ENCODE measurements at regions not wholly inside any gene's neighbourhood (a gene's known extent, or its start where the extent isn't known, plus 50 kb on each side); places are given as distances from the start of the nearest gene placed in this dataset.

DNA sequence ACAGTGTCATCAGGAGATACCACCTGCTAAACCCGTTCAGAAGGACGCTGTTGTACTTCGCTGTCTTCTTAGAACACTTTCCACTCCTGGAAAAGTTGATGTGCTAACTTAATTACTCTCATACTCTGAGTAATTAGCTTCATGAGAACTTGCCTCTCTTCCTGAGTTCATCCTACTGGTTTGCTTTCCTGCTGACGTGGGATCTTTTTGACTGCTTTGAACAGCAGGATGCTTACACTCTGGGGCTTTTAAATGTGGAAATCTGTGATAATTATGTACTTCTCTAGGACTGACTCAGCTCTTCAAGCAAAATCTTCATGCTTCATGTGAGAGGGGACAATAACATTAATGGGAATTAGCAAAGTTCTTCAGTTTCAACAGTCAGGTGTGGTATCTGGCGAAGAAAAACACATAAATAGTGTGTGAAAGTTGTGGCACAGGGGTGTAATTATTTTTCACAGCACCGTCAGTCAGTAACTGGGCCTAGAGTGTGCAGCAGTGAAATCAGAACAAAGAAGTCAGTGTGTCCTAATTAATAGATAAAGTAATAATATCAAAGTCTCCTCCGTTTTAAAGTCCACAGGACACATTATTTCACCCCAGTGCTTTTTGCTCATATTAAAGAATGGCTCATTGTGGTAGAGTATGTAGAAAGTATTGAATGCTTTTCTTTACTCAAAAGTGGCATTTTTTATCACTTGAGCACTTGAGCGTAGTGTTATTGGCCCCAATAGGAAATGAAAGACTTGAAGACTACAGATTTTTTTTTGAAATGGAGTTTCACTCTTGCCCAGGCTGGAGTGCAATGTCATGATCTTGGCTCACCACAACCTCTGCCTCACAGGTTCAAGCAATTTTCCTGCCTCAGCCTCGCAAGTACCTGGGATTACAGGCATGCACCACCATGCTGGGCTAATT is 140.9 kb upstream of the DMRT1 start:
- no peaks in the 10 kb centered on the region for H3K4me1 ChIP-seq (ENCODE audit: control insufficient read depth, insufficient read depth, low read length)
- H3K9me3 ChIP-seq (ENCODE audit: control insufficient read depth, insufficient read depth, low read length), result no peaks in the 10 kb centered on the region
- no peak overlapping the region for H3K4me3 ChIP-seq (ENCODE audit: low read depth, low read length)
- H3K27me3 ChIP-seq (ENCODE audit: control insufficient read depth, insufficient read depth, low read length), result no peaks in the 10 kb centered on the region
- H3K9ac ChIP-seq (ENCODE audit: low read depth, low read length), result no peak overlapping the region
- no peaks in the 10 kb centered on the region for H3K36me3 ChIP-seq (ENCODE audit: control insufficient read depth, insufficient read depth, low read length)

DNA sequence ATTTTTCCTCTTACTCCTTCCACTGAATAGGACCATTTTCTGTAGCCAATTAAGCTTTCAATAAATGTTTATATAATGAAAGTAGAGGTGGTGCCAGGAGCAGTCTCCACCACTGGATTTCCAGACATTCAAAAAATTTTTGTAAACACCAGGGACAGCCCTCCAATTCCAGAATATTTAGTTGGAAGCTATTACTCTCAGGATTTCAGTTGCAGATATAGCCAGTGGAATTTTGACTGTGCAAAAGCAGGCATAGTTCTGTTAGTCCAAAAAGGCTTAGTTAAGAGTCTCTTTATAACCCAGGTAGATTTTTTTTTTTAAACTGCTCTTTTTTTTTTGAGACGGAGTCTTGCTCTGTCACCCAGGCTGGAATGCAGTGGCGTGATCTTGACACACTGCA is 138.1 kb upstream of the DMRT1 start:
- no peak overlapping the region for H3K4me3 ChIP-seq (ENCODE audit: low read depth, low read length)
- peaks cover 3% of the 10 kb centered on the region for H3K4me1 ChIP-seq (ENCODE audit: control insufficient read depth, insufficient read depth, low read length)
- no peak overlapping the region for H3K9ac ChIP-seq (ENCODE audit: low read depth, low read length)
- H3K36me3 ChIP-seq (ENCODE audit: control insufficient read depth, insufficient read depth, low read length), result no peaks in the 10 kb centered on the region
- no peaks in the 10 kb centered on the region for H3K9me3 ChIP-seq (ENCODE audit: control insufficient read depth, insufficient read depth, low read length)
- H3K27me3 ChIP-seq (ENCODE audit: control insufficient read depth, insufficient read depth, low read length), result no peaks in the 10 kb centered on the region

DNA sequence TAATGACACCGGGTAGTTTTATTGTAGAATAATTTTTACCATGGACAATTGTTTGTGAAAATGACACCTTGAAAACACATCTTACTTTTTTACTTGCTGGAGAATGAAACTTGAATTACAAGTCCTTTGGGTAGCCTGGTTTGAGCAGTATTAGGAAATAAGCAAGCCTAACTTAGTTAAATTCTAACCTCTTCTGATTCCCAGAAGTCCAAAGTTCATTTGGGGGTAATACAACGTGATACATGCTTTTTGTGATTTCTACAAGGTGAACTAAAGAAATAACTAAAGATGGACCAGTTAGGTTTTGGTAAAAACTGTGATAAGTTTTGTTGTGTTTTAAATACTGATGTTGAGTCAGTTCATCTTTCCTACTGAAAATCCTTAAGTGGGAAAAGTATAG is 135.4 kb upstream of the DMRT1 start:
- Histone ChIP-seq H3K27me3 (ENCODE audit: control insufficient read depth, insufficient read depth, low read length) (no peaks in the 10 kb centered on the region), H3K9me3 (ENCODE audit: control insufficient read depth, insufficient read depth, low read length) (no peaks in the 10 kb centered on the region), H3K36me3 (ENCODE audit: control insufficient read depth, insufficient read depth, low read length) (peaks cover 4% of the 10 kb centered on the region), H3K4me1 (ENCODE audit: control insufficient read depth, insufficient read depth, low read length) (peaks cover 12% of the 10 kb centered on the region), H3K9ac (ENCODE audit: low read depth, low read length) (no peak overlapping the region), H3K4me3 (ENCODE audit: low read depth, low read length) (no peak overlapping the region)

DNA sequence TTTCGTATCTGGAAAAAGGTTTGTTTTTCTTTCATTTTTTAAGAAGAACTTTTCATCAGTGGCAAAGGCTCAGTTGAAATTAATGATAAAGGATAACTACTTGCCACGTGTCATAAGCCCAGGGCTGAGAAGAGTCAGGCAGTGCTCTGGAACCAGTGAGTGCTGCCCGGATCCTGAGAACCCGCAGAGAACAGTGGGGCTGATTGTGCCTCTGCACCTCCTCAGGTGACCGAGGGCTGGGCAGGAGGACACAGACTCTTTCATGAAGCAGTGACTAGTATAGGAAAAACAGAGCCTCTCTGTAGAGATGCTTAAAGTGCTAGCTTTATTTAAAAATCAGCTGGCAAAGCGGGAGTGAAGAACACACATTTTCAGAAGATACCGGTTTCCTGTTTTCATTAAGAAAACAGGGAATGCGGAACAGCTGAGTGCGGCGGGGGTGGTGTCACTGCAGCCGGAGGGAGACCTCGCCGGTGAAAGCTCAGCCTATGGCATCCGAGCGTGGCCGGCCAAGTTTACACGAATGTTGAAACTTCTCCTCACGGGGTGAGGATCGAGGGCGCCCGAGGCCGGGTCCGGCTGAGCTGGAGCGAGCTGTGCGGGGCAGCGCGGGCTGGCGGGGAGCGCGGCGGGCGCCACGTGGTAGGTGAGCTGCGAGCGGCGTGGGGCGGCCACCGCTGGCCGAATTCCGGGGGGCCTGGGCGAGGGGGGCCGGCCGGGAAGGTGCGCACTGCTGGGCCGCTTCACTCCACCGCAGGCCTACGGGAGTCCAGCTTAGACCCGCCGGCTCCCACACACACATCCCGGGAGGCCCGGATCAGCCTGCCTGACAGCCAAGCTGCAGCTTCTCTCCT is 134.7 kb upstream of the DMRT1 start:
- Histone ChIP-seq H3K4me1 (ENCODE audit: control insufficient read depth, insufficient read depth, low read length) (peaks cover 12% of the 10 kb centered on the region), H3K9me3 (ENCODE audit: control insufficient read depth, insufficient read depth, low read length) (no peaks in the 10 kb centered on the region), H3K9ac (ENCODE audit: low read depth, low read length) (no peak overlapping the region), H3K4me3 (ENCODE audit: low read depth, low read length) (peak overlapping the region; percentile 40), H3K27me3 (ENCODE audit: control insufficient read depth, insufficient read depth, low read length) (no peaks in the 10 kb centered on the region), H3K36me3 (ENCODE audit: control insufficient read depth, insufficient read depth, low read length) (peaks cover 11% of the 10 kb centered on the region)

DNA sequence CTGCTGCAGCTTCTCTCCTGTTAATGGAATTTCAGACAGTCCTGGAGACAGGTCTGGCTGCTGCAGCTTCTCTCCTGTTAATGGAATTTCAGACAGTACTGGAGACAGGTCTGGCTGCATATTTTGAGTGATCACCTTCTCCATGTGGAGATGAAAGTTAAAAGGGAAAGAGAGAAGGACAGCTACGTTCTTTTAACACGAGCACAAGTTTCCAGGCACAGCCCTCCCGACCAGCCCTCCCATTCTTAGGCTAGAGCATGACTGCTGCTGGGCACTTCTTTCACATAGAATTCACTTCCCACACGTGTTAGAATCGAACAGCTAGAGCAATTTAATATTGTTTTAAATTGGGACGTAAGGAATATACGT is 133.3 kb upstream of the DMRT1 start:
- Histone ChIP-seq H3K4me1 (ENCODE audit: control insufficient read depth, insufficient read depth, low read length) (peaks cover 12% of the 10 kb centered on the region), H3K9me3 (ENCODE audit: control insufficient read depth, insufficient read depth, low read length) (no peaks in the 10 kb centered on the region), H3K36me3 (ENCODE audit: control insufficient read depth, insufficient read depth, low read length) (peaks cover 13% of the 10 kb centered on the region), H3K27me3 (ENCODE audit: control insufficient read depth, insufficient read depth, low read length) (no peaks in the 10 kb centered on the region), H3K9ac (ENCODE audit: low read depth, low read length) (no peak overlapping the region), H3K4me3 (ENCODE audit: low read depth, low read length) (no peak overlapping the region)

GRCh38 chr9:708551-709432 is 132.7 kb upstream of the DMRT1 start:
- no peak overlapping the region for H3K9ac ChIP-seq (ENCODE audit: low read depth, low read length)
- no peaks in the 10 kb centered on the region for H3K9me3 ChIP-seq (ENCODE audit: control insufficient read depth, insufficient read depth, low read length)
- H3K36me3 ChIP-seq (ENCODE audit: control insufficient read depth, insufficient read depth, low read length), result peaks cover 13% of the 10 kb centered on the region
- H3K4me3 ChIP-seq (ENCODE audit: low read depth, low read length), result no peak overlapping the region
- H3K4me1 ChIP-seq (ENCODE audit: control insufficient read depth, insufficient read depth, low read length), result peaks cover 12% of the 10 kb centered on the region
- no peaks in the 10 kb centered on the region for H3K27me3 ChIP-seq (ENCODE audit: control insufficient read depth, insufficient read depth, low read length)

DNA sequence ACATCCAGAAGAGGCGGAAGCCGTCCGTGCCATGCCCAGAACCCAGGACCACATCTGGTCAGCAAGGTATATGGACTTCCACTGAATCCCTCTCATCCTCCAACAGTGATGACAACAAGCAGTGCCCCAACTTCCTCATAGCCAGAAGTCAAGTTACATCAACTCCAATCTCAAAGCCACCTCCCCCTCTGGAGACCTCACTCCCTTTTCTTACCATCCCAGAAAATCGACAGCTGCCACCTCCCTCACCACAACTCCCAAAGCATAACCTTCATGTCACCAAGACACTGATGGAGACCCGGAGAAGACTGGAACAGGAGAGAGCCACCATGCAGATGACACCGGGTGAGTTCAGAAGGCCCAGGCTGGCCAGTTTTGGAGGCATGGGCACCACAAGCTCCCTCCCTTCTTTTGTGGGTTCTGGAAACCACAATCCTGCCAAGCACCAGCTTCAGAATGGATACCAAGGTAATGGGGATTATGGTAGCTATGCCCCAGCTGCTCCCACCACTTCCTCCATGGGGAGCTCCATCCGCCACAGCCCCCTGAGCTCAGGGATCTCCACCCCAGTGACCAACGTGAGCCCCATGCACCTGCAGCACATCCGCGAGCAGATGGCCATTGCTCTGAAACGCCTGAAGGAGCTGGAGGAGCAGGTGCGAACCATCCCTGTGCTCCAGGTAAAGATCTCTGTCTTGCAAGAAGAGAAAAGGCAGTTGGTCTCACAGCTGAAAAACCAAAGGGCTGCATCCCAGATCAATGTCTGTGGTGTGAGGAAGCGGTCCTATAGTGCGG is 130.3 kb upstream of the DMRT1 start:
- H3K4me3 ChIP-seq (ENCODE audit: low read depth, low read length), result no peak overlapping the region
- peaks cover 12% of the 10 kb centered on the region for H3K4me1 ChIP-seq (ENCODE audit: control insufficient read depth, insufficient read depth, low read length)
- H3K9me3 ChIP-seq (ENCODE audit: control insufficient read depth, insufficient read depth, low read length), result no peaks in the 10 kb centered on the region
- no peak overlapping the region for H3K9ac ChIP-seq (ENCODE audit: low read depth, low read length)
- H3K27me3 ChIP-seq (ENCODE audit: control insufficient read depth, insufficient read depth, low read length), result no peaks in the 10 kb centered on the region
- peaks cover 13% of the 10 kb centered on the region for H3K36me3 ChIP-seq (ENCODE audit: control insufficient read depth, insufficient read depth, low read length)

DNA sequence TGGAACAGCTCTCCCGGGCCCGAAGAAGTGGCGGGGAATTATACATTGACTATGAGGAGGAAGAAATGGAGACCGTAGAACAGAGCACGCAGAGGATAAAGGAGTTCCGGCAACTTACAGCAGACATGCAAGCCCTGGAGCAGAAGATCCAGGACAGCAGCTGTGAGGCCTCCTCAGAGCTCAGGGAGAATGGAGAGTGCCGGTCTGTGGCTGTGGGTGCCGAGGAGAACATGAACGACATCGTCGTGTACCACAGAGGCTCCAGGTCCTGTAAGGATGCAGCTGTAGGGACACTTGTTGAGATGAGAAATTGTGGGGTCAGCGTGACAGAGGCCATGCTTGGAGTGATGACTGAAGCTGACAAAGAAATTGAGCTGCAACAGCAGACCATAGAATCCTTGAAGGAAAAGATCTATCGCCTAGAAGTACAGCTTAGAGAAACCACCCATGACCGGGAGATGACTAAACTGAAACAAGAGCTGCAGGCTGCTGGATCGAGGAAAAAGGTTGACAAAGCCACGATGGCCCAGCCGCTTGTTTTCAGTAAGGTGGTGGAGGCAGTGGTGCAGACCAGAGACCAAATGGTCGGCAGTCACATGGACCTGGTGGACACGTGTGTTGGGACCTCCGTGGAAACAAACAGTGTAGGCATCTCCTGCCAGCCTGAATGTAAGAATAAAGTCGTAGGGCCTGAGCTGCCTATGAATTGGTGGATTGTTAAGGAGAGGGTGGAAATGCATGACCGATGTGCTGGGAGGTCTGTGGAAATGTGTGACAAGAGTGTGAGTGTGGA is 129.5 kb upstream of the DMRT1 start:
- H3K9me3 ChIP-seq (ENCODE audit: control insufficient read depth, insufficient read depth, low read length), result no peaks in the 10 kb centered on the region
- H3K4me3 ChIP-seq (ENCODE audit: low read depth, low read length), result no peak overlapping the region
- peaks cover 10% of the 10 kb centered on the region for H3K4me1 ChIP-seq (ENCODE audit: control insufficient read depth, insufficient read depth, low read length)
- no peaks in the 10 kb centered on the region for H3K27me3 ChIP-seq (ENCODE audit: control insufficient read depth, insufficient read depth, low read length)
- peaks cover 13% of the 10 kb centered on the region for H3K36me3 ChIP-seq (ENCODE audit: control insufficient read depth, insufficient read depth, low read length)
- no peak overlapping the region for H3K9ac ChIP-seq (ENCODE audit: low read depth, low read length)

DNA sequence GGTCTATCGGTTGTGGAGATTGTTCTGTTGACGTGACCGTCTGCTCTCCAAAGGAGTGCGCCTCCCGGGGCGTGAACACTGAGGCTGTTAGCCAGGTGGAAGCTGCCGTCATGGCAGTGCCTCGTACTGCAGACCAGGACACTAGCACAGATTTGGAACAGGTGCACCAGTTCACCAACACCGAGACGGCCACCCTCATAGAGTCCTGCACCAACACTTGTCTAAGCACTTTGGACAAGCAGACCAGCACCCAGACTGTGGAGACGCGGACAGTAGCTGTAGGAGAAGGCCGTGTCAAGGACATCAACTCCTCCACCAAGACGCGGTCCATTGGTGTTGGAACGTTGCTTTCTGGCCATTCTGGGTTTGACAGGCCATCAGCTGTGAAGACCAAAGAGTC is 128.9 kb upstream of the DMRT1 start:
- Histone ChIP-seq H3K4me3 (ENCODE audit: low read depth, low read length) (no peak overlapping the region), H3K4me1 (ENCODE audit: control insufficient read depth, insufficient read depth, low read length) (peaks cover 10% of the 10 kb centered on the region), H3K9ac (ENCODE audit: low read depth, low read length) (no peak overlapping the region), H3K9me3 (ENCODE audit: control insufficient read depth, insufficient read depth, low read length) (no peaks in the 10 kb centered on the region), H3K27me3 (ENCODE audit: control insufficient read depth, insufficient read depth, low read length) (no peaks in the 10 kb centered on the region), H3K36me3 (ENCODE audit: control insufficient read depth, insufficient read depth, low read length) (peaks cover 13% of the 10 kb centered on the region)

DNA sequence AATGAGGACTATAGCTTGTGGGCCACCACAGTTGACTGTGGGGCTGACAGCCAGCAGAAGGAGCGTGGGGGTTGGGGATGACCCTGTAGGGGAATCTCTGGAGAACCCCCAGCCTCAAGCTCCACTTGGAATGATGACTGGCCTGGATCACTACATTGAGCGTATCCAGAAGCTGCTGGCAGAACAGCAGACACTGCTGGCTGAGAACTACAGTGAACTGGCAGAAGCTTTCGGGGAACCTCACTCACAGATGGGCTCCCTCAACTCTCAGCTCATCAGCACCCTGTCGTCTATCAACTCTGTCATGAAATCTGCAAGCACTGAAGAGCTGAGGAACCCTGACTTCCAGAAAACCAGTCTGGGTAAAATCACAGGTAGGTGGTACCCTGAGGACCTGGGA is 128.4 kb upstream of the DMRT1 start:
- H3K4me3 ChIP-seq (ENCODE audit: low read depth, low read length), result no peak overlapping the region
- H3K27me3 ChIP-seq (ENCODE audit: control insufficient read depth, insufficient read depth, low read length), result no peaks in the 10 kb centered on the region
- peaks cover 13% of the 10 kb centered on the region for H3K36me3 ChIP-seq (ENCODE audit: control insufficient read depth, insufficient read depth, low read length)
- no peaks in the 10 kb centered on the region for H3K9me3 ChIP-seq (ENCODE audit: control insufficient read depth, insufficient read depth, low read length)
- no peak overlapping the region for H3K9ac ChIP-seq (ENCODE audit: low read depth, low read length)
- H3K4me1 ChIP-seq (ENCODE audit: control insufficient read depth, insufficient read depth, low read length), result peaks cover 10% of the 10 kb centered on the region
